DMS79 treated with DMSO at 0.1 percent for 48 hours (cell line): ENCODE measurements at regions not wholly inside any gene's neighbourhood (a gene's known extent, or its start where the extent isn't known, plus 50 kb on each side); places are given as distances from the start of the nearest gene placed in this dataset.
A peak's percentile ranks its signal among the peaks of the same experiment; 100 is the strongest.
"Not testable (repeated sequence)": the region's sequence is repeated elsewhere in the genome, so short reads cannot be mapped to it uniquely, and the experiment has no call there.

ENCODE experiments used
- DNase-seq: peaks from one replicate; lab custom pipeline; 2025; lab: John Stamatoyannopoulos, UW

- not testable (repeated sequence) for DNase-seq
Measured at GRCh38 chr4:73671348-73671747, 51.1 kb upstream of the RASSF6 start.

- no peak for DNase-seq
Measured at GRCh38 chr4:73673286-73673685, 53.0 kb upstream of the RASSF6 start.

GRCh38 chr4:73674451-73674919 lies 54.2 kb upstream of the RASSF6 start:
- no peak for DNase-seq

- peak; percentile 43 for DNase-seq
Measured at GRCh38 chr4:73675623-73676022, 55.4 kb upstream of the RASSF6 start.

- DNase-seq = peak; percentile 23
Measured at GRCh38 chr4:73676136-73676535, 55.9 kb upstream of the RASSF6 start.

GRCh38 chr4:73676861-73677323 lies 56.7 kb upstream of the RASSF6 start:
- peak; percentile 88 for DNase-seq

- no peak for DNase-seq
Measured at GRCh38 chr4:73679836-73680235, 59.6 kb upstream of the RASSF6 start.

- DNase-seq = no peak
Measured at GRCh38 chr4:73681776-73682175, 58.6 kb upstream of the CXCL8 start.

GRCh38 chr4:73682508-73682907 lies 57.9 kb upstream of the CXCL8 start:
- DNase-seq = no peak

- DNase-seq = no peak
Measured at GRCh38 chr4:73683033-73683432, 57.3 kb upstream of the CXCL8 start.

- no peak for DNase-seq
Measured at GRCh38 chr4:73683456-73683855, 56.9 kb upstream of the CXCL8 start.

- DNase-seq = no peak
Measured at GRCh38 chr4:73684097-73684496, 56.3 kb upstream of the CXCL8 start.

GRCh38 chr4:73685052-73685451 lies 55.3 kb upstream of the CXCL8 start:
- no peak for DNase-seq

- DNase-seq = no peak
Measured at GRCh38 chr4:73687421-73687820, 52.9 kb upstream of the CXCL8 start.

GRCh38 chr4:73690051-73690738 lies 50.2 kb upstream of the CXCL8 start:
- no peak for DNase-seq
